Daoy (cell line): ENCODE measurements at regions not wholly inside any gene's neighbourhood (a gene's known extent, or its start where the extent isn't known, plus 50 kb on each side); places are given as distances from the start of the nearest gene placed in this dataset.
"Not testable (repeated sequence)": the region's sequence is repeated elsewhere in the genome, so short reads cannot be mapped to it uniquely, and the experiment has no call there.

Source experiments
- DNase-seq: peaks from one replicate; pipeline ENCODE4 v3.0.0-alpha.2; 2015; ENCODE audit warnings: low read depth

GRCh38 chr21:24552491-24552890, 1054.8 kb downstream of the MRPL39 start:
- no peak for DNase-seq

- no peak for DNase-seq
These were observed 1061.4 kb downstream of the MRPL39 start for GRCh38 chr21:24545807-24546361.

GRCh38 chr21:24514081-24514733, 1093.1 kb downstream of the MRPL39 start:
- DNase-seq: no peak

- DNase-seq: no peak
These were observed 1098.2 kb downstream of the MRPL39 start for GRCh38 chr21:24509131-24509530.

GRCh38 chr21:24486973-24487372, 1120.3 kb downstream of the MRPL39 start:
- DNase-seq: no peak

- DNase-seq: not testable (repeated sequence)
These were observed 1123.9 kb downstream of the MRPL39 start for GRCh38 chr21:24483361-24483760.

- DNase-seq: no peak
These were observed 1136.4 kb downstream of the MRPL39 start for GRCh38 chr21:24470852-24471251.

- no peak for DNase-seq
These were observed 1150.9 kb downstream of the MRPL39 start for GRCh38 chr21:24456358-24456757.

GRCh38 chr21:24450119-24450518, 1157.2 kb downstream of the MRPL39 start:
- DNase-seq: no peak

- no peak for DNase-seq
These were observed 1161.8 kb downstream of the MRPL39 start for GRCh38 chr21:24445517-24445916.

GRCh38 chr21:24444736-24445135, 1162.5 kb downstream of the MRPL39 start:
- DNase-seq: no peak

- DNase-seq: no peak
These were observed 1171.0 kb downstream of the MRPL39 start for GRCh38 chr21:24436236-24436635.

GRCh38 chr21:24428591-24429199, 1178.6 kb downstream of the MRPL39 start:
- no peak for DNase-seq

- no peak for DNase-seq
These were observed 1182.5 kb downstream of the MRPL39 start for GRCh38 chr21:24424776-24425175.

GRCh38 chr21:24423546-24423945, 1183.7 kb downstream of the MRPL39 start:
- DNase-seq: no peak

- DNase-seq: no peak
These were observed 1186.6 kb downstream of the MRPL39 start for GRCh38 chr21:24420689-24421088.

- DNase-seq: not testable (repeated sequence)
These were observed 1187.6 kb downstream of the MRPL39 start for GRCh38 chr21:24419641-24420040.

- no peak for DNase-seq
These were observed 1188.6 kb downstream of the MRPL39 start for GRCh38 chr21:24418671-24419070.

- DNase-seq: no peak
These were observed 1195.9 kb downstream of the MRPL39 start for GRCh38 chr21:24411429-24411828.

GRCh38 chr21:24403221-24403620, 1204.1 kb downstream of the MRPL39 start:
- DNase-seq: no peak

GRCh38 chr21:24395320-24395923, 1211.9 kb downstream of the MRPL39 start:
- no peak for DNase-seq

GRCh38 chr21:24375201-24375600, 1232.1 kb downstream of the MRPL39 start:
- DNase-seq: no peak

GRCh38 chr21:24372506-24372905, 1234.8 kb downstream of the MRPL39 start:
- DNase-seq: no peak
